ENCODE measurements at regions not wholly inside any gene's neighbourhood (a gene's known extent, or its start where the extent isn't known, plus 50 kb on each side); places are given as distances from the start of the nearest gene placed in this dataset.

DNA sequence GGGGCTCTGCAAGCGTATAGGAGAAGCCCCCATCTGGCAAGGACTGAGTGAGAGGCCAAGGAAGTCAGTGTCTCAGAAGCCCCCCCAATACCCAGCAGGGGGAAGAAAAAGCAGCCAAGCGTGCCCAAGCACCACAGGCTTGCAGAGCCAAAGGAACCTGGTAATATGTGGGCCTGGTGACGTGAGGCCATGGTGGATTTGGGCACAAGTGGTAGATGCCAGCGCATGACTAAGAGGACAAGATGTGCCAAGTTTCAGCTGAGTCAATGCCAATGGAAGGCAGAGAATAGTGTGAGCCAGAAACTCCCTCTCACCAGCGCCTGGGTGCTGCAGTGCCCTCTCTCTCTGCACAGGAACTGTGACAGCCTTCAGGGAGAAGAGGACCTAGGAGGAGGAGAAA, 110.0 kb downstream of the QRSL1 start:
- WGBS, 2 donors, result 77 to 82% methylated on average over 5 of the region's 5 CpGs
- no peak overlapping the region for H3K4me3 ChIP-seq
- no peak for TF ChIP-seq POLR2A (IDR thresholded peaks at IDR 0.05)
- TF ChIP-seq, protein P1, sequence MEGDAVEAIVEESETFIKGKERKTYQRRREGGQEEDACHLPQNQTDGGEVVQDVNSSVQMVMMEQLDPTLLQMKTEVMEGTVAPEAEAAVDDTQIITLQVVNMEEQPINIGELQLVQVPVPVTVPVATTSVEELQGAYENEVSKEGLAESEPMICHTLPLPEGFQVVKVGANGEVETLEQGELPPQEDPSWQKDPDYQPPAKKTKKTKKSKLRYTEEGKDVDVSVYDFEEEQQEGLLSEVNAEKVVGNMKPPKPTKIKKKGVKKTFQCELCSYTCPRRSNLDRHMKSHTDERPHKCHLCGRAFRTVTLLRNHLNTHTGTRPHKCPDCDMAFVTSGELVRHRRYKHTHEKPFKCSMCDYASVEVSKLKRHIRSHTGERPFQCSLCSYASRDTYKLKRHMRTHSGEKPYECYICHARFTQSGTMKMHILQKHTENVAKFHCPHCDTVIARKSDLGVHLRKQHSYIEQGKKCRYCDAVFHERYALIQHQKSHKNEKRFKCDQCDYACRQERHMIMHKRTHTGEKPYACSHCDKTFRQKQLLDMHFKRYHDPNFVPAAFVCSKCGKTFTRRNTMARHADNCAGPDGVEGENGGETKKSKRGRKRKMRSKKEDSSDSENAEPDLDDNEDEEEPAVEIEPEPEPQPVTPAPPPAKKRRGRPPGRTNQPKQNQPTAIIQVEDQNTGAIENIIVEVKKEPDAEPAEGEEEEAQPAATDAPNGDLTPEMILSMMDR (IDR thresholded peaks at IDR 0.05), result no peak
- H3K9me3 ChIP-seq, result no peaks in the 10 kb centered on the region
- H3K27me3 ChIP-seq, result no peaks in the 10 kb centered on the region
- no peaks in the 10 kb centered on the region for H3K36me3 ChIP-seq (ENCODE audit: low read depth, missing control alignments)
- no peak overlapping the region for H3K27ac ChIP-seq
- no peaks in the 10 kb centered on the region for H3K4me1 ChIP-seq
- peak; percentile 50 for DNase-seq
- intact Hi-C loops (cut with DNase I; ENCODE audit: low total_unique reads), result no loop called here

DNA sequence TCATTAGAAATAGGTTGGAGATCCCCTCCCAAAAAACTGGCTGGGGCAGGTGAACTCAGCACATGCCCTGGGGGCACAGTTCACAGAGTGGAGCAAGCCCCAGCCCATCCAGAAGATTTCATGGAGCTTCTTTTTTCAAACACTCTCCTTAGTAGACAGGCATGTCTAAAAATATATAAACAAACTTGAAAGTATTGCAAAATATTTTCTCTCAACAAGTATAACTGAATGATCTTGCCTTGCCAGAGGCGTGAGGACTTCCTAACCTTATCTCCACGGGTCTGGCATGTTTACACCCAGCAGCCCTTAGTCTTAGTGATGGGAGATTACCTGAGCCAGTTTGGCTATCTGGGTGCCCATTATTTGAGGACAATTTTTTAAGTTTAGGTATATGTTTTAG, 107.1 kb downstream of the QRSL1 start:
- no peaks in the 10 kb centered on the region for H3K9me3 ChIP-seq
- H3K4me3 ChIP-seq, result no peak overlapping the region
- no peaks in the 10 kb centered on the region for H3K4me1 ChIP-seq
- intact Hi-C loops (cut with DNase I; ENCODE audit: low total_unique reads), result no loop called here
- H3K27me3 ChIP-seq, result no peaks in the 10 kb centered on the region
- TF ChIP-seq, protein P1 (IDR thresholded peaks at IDR 0.05), result no peak
- no peak for TF ChIP-seq POLR2A (IDR thresholded peaks at IDR 0.05)
- WGBS, 2 donors, result 65 to 85% methylated on average over 2 of the region's 2 CpGs
- no peak for DNase-seq
- no peaks in the 10 kb centered on the region for H3K36me3 ChIP-seq (ENCODE audit: low read depth, missing control alignments)
- no peak overlapping the region for H3K27ac ChIP-seq

DNA sequence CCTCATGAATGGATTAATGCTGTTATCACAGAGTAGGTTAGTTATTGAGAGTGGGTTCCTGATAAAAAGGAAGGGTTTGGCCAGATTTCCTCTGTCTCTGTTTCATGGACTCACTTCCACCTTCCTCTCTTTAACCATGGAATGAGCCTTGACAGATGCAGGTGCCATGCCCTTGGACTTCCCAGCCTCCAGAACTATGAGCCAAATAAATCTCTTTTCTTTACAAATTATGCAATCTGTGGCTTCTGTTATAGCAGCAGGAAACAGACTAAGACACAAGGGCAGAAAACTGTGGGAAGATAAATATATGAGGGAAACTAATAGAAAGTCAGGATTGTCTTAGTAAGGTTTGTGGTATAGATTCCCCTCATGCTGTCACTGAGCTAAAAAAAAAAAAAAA, 106.5 kb downstream of the QRSL1 start:
- Histone ChIP-seq H3K4me3 (no peak overlapping the region), H3K27me3 (no peaks in the 10 kb centered on the region), H3K36me3 (ENCODE audit: low read depth, missing control alignments) (no peaks in the 10 kb centered on the region), H3K27ac (no peak overlapping the region), H3K4me1 (no peaks in the 10 kb centered on the region), H3K9me3 (no peaks in the 10 kb centered on the region)
- intact Hi-C loops (cut with DNase I; ENCODE audit: low total_unique reads), result no loop called here
- TF ChIP-seq POLR2A (IDR thresholded peaks at IDR 0.05), result no peak
- TF ChIP-seq, protein P1 (IDR thresholded peaks at IDR 0.05), result no peak
- DNase-seq, result no peak

DNA sequence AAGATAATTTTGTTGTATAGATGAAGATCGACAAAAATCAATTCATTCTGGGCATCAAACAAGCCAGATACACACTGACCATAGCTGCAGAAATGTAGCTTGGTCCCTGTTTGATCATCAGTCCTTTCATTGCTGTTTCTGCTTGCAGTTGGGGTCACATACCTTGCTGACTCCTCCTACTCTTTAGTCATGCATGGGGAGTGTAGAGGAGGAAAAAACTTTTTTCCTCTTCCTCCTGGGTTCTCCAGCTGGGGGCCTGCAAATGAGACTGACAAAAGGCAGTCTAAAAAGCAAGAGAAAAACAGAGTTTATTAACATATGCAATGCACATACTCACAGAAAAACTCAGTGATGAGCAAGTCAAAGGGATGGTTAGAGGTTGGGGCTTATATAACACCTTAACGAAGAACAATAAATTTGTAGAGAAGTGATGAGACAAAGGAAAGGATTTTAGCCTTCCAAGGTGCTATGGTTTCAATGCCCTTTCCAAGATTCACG, 105.8 kb downstream of the QRSL1 start:
- no peaks in the 10 kb centered on the region for H3K4me1 ChIP-seq
- intact Hi-C loops (cut with DNase I; ENCODE audit: low total_unique reads), result no loop called here
- WGBS, 2 donors, result 66 to 73% methylated on average over 3 of the region's 3 CpGs
- H3K27ac ChIP-seq, result no peak overlapping the region
- no peaks in the 10 kb centered on the region for H3K27me3 ChIP-seq
- no peaks in the 10 kb centered on the region for H3K9me3 ChIP-seq
- no peaks in the 10 kb centered on the region for H3K36me3 ChIP-seq (ENCODE audit: low read depth, missing control alignments)
- no peak for DNase-seq
- H3K4me3 ChIP-seq, result no peak overlapping the region
- TF ChIP-seq, protein P1 (IDR thresholded peaks at IDR 0.05), result no peak
- TF ChIP-seq POLR2A (IDR thresholded peaks at IDR 0.05), result no peak

DNA sequence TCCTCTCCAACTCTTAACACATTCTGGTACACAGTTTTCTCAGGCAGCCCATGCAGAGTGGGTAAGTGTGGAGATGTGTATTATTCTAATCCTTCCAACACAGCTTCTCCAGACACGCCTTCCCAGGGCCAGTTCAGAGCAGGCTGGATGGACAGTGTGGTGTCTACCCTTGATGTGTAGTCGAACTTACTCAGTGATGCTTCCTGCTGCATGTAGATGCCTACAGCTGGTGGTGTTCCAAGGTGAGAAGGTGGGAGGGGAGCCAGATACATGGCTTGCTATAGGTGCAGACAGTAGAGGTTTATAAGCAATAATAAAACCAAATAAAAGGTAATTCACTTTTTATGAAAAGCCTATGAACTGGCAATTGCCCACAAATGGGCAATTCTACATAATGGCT, 104.0 kb downstream of the QRSL1 start:
- no peaks in the 10 kb centered on the region for H3K4me1 ChIP-seq
- intact Hi-C loops (cut with DNase I; ENCODE audit: low total_unique reads), result no loop called here
- WGBS, 2 donors, result 83 to 97% methylated on average over 2 of the region's 2 CpGs
- H3K4me3 ChIP-seq, result no peak overlapping the region
- TF ChIP-seq, protein P1 (IDR thresholded peaks at IDR 0.05), result no peak
- TF ChIP-seq POLR2A (IDR thresholded peaks at IDR 0.05), result no peak
- H3K36me3 ChIP-seq (ENCODE audit: low read depth, missing control alignments), result no peaks in the 10 kb centered on the region
- no peak for DNase-seq
- H3K27ac ChIP-seq, result no peak overlapping the region
- no peaks in the 10 kb centered on the region for H3K9me3 ChIP-seq
- H3K27me3 ChIP-seq, result no peaks in the 10 kb centered on the region

Measured in testis (tissue), 2 donors.